ENCODE measurements at regions not wholly inside any gene's neighbourhood (a gene's known extent, or its start where the extent isn't known, plus 50 kb on each side); places are given as distances from the start of the nearest gene placed in this dataset.

DNA sequence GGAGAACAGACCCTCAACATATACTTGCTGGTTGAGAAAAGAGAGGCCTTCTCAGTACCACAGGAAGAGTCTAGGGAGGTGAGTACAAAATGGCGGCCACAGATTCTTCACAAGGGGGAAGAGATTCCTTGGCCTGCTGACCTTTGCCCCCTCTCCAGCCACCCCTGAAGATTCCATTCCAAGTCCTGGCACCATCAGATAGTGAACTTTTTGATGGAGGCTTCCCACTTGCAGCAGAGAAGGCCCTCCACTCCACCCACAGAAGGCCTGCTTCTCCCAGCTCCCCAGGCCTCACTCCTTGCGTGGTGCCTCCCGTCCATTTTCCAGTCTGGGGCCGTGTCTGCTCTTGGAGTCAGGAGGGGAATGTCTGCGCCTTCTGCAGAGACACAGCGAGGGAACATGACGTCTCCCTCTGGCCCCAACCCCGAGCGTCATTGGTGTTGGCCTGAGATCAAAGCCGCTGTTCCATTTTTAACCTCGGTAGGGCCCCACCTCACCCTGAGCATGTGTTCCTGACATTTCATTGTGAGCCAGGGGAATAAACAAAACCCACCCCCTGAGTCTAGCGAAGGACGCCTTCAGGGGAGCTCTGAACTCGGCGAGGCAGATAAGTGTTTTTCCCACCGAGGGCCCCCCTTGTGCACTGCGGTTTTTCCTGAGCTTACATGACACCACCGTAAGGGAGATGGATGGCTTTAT lies 268.7 kb upstream of the TBX3 start:
- no peak for DNase-seq

DNA sequence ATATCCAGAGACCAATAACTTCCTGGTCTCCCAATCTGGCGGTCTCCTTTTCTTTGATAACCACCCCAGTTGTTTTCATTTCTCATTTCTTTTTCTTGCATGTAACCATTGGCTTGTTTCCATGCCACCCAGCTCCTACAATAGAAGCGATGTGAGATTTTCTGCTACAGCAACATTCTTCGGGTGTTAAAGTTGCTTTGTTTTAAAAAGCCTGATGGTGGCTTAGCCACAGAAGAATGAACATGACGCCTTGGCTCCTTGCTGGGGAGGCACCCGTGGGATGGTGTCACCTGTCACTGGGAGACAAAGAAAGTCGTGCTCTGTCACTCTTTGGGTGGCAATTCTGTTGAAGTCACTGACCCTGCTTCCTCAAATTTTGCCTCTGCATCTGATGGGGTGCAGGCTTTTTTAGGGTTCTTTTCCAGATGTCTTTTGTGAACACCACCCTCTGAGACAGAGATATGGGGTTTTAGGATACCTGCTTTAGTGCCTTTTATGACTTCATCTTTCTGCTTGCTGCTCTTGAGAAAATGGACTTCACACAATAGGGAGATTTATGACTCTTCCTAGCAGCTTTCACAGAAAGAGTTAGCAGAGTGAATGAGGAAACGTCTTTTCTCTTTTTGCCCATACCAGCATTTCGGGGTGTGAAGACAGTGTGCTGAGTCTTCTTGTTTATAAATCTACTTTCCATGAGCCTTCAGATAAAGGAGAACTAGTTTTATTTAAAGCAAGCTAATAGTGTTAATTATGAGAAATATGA lies 265.3 kb upstream of the TBX3 start:
- no peak for DNase-seq

DNA sequence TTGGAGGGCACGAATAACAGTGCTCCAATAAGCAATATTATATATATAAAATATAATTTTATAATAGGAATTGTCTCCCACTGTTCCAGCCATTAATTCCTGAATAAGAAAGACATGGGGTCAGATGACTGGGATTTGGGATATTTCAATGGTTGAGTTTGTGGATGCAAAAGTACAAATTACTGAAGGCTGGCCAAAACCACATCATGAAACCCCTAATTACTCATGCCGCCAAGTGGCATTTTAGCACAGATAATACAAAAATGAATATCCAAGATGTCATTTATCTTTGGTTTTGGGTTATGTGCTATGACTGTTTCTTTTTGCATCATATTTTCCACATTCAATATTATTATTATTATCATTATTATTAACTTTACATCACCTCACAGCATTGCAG lies 261.4 kb upstream of the TBX3 start:
- no peak for DNase-seq

DNA sequence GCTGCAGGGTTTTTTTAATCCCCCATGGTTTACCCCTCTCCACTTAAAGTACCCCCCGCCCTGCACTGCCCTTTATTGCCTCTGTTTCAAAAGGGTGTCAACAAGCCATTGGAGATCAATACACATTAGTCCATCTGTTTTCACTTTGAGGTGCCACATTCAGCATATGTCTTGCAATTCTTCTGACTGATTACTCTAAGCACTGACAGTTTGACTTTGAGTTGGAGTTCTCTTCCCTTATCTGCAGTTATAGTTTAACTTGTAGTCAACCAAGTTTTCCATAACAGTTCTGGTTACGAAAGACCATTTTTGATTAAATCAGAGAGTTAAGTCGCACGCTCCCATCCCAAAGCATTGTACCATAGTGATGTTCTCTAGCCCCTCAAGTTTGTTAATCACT lies 260.8 kb upstream of the TBX3 start:
- DNase-seq = no peak

DNA sequence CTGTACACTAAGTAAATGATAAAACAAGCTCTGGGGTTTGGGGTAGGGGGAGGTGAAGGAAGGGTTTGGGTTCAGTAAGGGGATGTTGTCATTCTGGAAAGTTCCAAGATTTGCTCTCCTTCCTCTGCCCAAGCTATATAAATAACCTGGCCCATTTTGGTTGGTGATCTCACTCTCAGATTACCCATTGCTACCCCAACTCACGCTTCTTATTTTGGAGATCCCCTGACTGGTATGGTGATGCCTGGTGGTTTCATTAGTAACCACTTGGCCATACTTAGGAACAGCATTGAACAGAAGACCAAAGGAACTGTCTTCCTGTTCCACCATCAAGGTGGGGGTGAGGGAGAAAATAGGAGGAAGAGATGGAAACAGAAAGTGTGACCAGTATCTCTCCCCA lies 259.6 kb upstream of the TBX3 start:
- DNase-seq = no peak

DNA sequence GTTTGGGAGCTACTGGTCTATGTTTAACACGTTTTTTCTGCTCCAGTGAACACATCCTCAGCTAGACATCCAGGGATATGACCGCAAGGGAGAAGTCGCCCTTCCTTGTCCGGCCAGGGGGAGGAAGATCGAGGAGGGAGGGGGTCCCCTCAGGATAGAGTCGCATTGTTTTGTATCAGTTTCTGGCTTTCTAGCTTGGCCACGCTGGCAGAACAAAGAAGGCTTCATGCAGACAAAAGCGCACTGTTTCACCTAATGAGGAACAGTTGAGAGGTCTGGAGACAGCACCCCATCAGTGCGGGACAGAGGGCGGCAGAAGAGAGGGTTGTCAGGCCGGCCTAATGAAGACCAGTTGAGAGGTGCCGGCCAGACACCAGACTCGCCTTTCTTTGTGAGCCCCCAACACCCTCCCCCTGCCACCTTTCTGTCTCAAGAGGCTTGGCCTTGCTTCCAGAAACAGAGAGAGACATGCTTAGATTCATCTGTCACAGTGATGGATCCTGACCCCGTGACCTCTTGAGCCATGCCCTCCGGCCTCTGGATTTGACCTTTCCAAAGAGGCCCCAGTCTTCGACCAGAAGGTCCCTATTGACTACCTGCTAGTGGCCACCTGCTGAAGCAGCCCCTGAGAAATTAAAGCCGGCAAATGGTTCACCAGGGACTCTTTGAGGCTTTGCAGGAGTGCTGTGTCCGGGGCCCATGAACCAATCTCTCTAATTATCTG lies 254.7 kb upstream of the TBX3 start:
- no peak for DNase-seq

DNA sequence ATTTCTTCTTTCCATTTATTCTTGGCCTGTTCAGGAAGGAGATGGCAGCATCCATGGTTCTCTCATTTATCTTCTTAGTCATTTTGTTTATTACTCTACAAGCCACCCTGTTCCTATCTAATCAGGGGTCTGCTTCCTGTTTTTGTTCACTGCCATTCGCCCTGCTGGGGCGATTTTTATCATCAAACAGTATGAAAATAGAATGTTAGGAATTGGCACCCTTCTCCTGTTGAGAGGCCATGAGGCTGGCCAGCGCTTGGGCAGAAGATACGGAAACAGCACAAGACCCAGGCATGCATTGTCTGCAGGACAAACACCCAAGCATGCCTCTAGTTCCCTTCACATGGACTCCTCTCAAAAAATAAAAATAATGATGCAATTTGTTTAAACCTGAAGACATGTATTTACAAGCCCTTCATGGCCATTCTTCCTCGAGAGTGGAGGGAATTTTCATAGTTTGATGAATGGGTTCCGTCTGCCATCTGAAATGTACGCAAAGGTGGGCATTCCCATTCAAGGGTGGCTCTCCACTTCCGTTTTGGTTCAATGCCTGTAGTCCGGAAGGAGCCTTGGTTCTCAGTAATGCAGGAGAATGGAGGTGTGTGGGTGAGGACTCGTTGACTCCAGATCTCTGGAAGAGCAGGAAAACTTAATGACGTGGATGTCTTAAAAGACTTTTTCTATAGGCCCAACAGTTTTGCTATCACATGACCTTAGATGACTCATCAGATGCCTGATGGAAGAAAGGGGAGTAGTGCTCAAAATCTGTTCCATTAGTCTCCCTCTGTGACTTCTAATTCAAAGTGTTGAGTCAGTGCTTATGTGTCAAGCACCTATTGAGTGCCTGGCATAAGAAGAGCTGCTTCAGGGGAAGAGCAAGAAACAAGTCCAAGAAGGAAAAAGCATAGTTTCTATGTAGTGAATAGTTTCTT lies 252.4 kb upstream of the TBX3 start:
- no peak for DNase-seq

DNA sequence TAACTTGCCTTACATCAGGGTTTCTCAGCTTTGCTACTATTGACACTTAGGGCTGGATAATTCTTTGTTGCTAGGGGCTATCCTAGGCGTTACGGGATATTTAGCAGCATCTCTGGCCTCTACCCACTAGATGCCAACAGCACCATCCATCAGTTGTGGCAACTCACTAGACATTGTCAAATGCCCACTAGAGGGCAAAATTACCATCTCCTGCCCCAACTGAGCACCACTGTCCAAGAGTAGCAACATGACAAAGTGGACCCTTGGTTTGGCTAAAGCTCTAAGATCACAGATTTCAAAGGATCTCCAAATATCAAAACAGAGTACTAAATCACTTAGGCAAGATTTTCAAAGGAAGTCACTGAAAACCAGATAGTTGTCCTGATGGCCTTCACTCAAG lies 251.7 kb upstream of the TBX3 start:
- DNase-seq = no peak

DNA sequence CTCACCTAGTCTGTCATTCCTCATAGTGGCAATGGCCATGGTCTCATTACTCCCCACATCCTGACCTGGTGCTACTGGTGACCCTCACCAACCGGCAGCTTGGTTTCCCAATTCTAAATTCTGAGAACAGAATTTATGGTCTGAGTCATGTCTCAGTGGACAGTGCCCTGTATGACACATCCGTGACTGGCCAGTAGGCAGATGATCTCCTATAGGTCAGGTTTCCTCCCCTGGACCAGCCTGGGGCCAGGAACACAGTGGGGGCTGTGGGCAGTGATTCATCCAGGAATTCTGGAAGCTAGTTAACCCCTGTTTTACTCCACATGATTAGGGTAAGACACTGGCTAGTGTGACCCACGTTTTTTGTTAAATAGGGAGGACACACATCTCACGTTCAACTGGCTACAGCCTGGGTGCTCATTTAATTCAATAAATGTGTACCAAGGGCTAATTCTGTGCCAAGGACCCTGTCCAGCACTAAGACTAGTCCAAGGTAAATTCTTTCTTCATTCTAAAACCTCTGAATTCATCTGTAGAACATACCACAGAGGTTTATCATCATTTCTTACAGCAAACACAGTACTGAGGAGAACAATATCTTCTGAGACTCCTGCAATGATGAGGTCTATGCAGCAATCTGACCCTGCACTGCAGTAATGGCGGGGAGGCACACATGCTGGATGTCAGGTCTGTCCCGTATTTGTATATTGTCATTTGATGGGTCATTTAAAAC lies 249.6 kb upstream of the TBX3 start:
- DNase-seq = no peak

DNA sequence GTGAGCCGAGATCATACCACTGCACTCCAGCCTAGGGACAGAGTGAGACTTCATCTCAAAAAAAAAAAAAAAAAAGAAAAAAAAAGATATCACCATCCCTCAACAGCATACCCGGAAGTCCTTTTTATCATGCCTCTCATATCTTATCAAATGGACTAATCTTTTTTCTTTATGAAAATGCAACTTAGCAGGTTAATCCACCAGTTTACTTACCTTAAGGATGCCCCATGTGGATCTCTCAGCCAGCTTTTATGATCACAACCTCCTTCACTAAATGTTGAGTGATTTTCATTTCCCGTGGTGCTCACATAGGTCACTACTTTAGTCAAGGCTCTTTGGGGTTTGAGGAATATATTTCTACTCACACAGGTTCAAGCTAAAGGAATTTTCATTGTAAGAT lies 248.8 kb upstream of the TBX3 start:
- no peak for DNase-seq

DNA sequence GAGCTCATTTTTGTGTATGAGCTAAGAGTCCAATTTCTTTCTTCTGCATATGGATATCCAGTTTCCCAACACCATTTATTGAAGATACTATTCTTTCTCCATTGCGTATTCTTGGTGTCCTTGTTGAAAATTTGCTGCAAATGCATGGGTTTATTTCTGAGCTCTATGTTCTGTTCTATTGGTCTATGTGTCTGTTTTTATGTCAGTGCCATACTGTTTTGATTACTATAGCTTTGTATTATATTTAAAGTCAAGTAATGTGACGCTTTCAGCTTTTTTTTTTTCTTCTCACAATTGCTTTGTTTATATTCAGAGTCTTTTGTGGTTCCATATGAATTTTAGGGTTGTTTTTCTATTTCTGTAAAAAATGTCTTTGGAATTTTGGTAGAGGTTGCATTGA lies 247.1 kb upstream of the TBX3 start:
- DNase-seq = no peak

DNA sequence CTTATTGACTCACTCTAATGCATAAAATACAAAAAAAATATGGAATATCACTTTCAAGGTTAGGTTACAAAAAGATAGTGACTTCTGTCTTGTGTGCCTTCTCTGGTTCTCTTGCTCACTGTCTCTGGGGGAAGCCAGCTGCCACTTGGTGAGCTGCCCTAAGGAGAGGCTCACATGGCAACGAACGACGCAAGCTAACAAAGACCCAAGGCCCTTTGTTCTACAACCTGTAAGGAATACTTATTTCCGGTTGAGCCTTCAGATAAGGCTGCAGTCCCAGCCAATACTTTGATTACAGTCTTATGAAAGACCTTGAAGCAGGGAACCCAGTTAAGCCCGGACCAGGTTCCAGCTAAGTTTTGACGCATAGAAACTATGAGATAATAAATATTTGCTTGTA lies 242.4 kb upstream of the TBX3 start:
- no peak for DNase-seq

DNA sequence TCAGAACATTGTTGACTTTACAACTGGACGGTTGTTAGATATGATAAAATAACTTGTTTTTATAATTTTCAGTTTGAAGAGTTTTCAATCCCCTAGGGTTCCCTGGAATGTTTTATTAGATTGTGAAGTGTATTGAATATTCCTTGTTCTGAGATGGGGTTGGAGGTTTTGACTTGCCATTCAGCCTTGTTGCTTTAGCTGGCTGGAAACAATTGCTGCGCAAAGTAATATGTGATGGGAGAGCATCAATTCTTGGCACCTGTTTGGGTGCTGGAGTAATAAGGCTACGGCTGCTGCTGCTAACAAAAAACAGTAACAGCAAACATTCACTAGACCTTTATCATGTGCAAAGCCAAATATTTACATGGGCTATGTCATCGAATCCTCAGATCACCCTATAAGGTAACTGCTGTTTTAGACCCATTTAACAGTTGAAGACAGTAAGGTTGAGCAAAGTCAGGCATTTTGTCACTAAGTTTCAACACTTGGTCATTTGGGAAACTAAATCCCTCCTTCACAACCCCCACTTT lies 241.0 kb upstream of the TBX3 start:
- no peak for DNase-seq

DNA sequence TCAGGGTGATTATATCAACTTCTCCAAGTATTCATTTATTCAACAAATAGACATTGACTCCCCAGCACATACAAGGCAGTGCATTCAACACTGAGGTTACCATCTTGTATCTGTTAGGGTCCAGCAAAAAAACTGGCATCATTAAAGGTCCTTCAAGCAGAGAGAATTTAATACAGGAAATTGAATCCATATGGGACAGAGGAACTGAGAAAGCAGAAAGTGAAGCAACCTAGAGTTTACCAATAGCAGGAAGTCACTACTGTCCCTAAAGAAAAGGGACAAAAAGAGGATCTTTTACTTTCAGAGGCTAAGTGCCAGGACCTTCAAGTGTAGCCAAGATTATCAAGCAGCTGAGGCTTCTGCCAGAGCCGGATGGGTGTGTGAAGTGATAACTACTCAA lies 237.8 kb upstream of the TBX3 start:
- DNase-seq = no peak

DNA sequence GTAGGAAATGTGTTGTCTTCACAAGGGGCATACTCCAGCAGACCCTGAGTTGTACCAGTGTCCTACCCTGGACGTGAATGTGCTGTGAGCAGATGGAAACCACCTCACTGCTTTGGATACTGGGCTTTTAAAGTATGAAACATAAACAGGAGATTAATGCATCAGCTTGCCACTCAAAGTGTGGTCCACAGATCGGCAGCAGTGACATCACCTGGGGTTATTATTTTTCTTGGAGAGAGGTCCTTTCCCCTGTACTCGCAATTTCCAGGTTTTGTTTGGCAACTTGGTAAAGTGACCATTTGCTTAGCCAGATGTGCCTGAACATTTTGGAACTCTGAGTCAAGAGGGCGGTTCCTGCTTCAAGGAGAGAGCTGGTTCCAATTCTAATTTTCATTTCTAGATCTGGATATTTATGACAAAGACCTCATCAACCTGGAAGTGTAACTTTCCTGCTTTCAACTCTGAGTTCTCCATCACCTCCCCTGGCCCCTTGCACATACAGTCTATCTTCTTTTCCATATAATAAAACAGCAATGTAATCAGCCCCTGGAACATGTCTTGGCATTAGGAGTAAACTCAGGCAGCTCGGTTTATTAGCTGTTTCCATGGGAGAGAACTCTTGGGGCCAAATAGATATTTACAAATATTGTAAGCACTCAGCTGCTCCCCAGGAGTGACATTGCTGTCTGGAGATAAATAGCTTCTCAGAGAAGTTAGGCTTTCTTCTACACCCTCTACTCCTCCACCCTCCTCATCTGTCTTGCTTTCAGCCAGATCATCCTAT lies 237.0 kb upstream of the TBX3 start:
- DNase-seq = no peak

DNA sequence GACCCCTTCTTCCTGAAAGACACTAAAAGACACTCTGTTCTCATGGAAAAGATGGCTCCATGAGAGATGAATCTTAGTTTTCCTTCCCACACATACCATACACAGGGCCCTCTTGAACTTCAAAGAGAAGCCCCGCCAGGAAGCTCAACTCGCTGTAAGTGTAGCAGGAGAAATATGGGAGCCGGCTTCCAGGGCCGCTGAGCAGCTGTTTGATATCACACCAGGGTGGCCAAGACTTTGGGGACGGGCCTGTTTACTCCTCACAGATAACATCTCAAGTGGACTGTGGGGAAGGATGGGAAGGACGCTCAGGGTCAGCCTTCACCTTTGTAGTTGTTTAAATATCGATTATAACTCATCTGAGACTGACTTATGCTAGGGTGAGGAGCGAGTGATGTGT lies 235.5 kb upstream of the TBX3 start:
- DNase-seq = no peak

DNA sequence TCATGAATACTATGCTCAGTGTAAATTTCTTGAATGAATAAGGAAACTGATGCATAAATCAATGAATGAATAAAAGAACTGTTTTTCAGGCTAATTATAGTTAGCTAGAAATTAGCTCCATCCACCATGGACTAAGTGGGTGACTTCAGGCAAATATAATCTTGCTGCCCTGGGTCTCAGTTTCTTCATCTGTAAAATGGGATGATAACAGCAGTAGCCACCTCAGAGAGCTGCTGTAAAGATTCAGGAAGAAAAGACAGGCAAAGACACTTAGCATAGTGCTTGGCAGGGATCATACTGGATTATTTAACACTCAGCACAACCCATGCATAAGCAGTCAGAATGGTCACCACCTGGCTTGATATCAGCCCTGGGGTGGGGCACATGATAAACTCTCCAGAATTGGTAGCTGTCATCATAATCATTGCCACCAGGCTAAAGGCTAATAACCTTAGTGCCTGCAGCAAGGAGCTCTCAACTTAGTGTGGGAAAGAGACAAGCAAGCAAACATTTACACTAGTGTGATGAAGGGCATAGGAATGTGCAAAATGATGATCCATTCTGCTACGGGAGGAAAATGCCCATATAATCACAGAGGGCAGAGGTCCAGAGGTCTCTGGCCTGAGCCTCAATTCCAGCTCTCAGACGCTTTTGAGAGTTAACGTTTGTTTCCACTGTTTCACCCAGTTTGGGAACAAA lies 234.7 kb upstream of the TBX3 start:
- DNase-seq = no peak

DNA sequence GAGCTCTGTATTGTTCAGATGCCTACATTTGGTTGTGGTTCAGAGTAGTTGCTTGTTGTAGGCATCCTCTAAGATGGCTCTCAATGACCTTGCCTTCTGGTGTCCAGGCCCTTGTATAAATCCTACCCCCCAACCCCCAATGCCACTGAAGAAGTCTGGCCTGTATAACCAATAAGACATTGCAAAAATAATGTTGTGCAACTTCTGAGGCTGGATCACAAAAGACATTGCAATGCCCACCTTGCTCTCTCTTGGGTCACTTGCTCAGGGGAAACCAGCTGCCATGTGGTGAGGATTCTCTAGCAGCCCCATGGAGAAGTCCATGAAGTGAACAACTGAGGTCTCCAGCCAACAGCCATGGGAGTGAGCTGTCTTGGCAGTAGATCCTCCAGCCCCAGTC lies 234.0 kb upstream of the TBX3 start:
- DNase-seq = no peak

DNA sequence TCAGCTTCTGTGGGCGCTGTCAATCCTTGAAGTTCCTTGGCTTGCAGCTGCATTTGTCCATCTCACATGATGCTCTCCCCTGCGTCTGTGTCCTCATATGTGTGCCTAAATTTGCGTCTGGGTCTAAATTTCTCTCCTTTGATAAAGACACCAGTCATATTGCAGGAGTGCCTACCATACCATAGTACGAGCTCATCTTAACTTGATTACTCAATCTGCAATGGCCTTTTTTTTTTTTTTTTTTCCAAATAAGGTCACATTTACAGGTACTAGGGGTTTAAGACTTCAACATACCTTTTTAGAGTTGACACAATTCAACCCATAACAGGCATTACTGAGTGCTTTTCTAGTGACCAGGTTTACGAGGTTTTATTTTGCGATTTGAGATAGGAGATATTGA lies 233.3 kb upstream of the TBX3 start:
- DNase-seq = no peak

DNA sequence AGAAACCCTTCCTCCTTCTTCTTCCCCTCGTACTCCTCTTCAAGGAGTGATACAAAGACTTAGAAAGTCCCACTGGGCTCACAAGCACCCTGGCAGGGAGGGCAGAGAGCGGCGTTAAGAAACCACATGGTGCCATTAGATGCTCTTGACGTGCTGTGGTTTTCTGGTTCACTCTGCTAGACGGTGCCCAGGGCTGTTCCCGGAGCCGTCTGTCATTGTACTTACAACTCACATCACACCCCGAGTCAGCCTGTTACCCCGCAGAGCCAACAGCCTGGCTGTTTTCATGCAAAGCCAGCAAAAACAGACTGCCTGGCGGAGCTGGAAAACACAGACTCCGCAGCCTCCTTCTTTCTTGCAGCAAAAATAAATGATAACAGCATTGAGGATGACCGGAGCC lies 232.6 kb upstream of the TBX3 start:
- DNase-seq = no peak

DNA sequence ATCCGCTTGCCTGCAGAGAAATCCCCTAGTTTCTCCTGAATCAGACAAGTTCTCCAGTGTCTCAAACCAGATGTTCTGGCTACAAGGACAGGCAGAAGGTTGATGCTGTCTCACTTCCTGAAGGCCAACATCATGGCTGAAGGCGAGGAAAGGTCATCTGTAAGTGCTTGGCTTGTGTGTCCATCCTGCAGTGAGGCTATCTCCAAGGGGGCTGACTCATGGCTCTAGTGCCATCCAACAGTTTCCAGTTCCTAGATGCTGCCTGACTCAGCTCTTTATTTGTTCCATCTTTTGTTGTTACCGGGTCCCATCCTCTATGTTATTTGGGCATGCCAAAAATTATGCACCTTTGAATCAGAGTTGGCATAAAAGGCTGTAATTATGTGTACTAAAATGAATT lies 232.1 kb upstream of the TBX3 start:
- DNase-seq = no peak
